NCI-H128 (cell line): ENCODE measurements at regions not wholly inside any gene's neighbourhood (a gene's known extent, or its start where the extent isn't known, plus 50 kb on each side); places are given as distances from the start of the nearest gene placed in this dataset.

Source experiments
- DNase-seq: peaks from one replicate; lab custom pipeline; 2025; ENCODE audit not compliant: unreplicated experiment; lab: John Stamatoyannopoulos, UW

DNA sequence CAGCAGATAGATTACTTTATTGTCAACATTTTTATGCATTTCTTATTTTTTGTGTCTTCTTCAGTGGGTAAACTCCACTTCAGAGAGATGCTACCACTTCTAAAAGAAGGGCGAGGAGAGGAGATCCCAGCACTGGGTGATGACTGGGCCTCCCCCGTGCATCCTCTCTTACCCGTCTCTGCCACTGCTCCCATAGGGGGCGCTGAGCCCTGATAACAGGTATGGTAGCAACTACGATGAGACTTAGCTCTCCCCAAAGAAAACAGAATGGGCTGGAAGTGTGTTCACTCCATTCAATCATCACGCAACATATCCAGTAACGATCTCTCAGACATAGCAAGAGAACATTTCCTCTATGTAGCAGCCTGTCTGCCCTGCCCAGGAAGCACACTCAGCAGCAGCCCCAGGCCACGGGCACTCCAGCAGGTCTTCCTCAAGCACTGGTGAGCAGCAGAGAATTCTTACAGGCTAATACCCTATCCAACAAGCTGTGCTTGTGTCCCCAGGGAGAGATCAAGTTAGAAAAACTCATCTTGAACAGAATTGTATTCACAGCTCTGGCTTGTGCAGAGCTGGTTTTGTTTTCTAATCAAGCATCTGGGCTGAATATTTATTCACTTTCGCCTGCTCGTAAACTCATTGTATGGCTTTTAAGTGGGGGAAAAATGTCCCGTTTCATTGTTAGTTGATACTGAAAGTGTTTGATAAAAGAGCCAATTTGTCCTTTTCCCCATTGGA is 533.1 kb upstream of the CDH4 start:
- peak; percentile 90 for DNase-seq

GRCh38 chr20:60725311-60725906 is 526.7 kb upstream of the CDH4 start:
- no peak for DNase-seq

DNA sequence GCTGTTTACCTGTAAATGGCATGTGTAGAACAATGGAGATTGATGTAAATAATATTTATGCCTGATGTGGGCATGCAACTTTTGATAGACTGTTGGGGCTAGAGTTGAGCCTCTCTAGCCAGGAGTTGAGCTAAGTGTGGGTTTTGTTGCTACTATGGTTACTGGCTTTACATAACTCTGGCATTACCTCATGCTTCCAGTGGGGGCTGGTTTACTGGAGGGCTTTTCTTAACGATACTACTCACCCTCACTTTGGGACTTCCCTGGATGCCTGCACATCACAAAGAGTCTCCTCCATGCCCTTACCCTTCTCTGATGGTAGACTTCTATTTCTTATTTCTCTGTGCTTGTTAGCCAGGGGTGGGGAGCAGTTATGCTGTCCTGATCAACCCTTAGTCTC is 524.6 kb upstream of the CDH4 start:
- no peak for DNase-seq

DNA sequence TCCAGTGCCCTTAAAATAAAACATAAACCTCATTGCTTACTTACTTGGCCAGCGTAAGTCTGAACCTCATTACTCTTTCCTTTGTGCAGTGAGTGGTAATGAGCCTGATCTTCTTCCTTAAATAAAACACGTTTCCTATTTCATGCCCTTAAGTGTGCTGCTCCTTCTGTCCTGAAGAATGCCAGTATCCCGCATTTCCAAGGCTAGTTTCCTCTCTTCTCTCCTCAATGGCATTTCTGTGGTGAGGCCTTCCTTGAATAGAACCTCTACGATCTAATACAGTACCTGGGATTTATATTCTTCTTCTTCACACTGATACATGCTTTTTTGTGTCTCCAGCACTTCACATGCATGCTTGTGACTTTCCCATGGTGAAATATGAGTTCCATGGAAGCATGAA is 523.4 kb upstream of the CDH4 start:
- no peak for DNase-seq

DNA sequence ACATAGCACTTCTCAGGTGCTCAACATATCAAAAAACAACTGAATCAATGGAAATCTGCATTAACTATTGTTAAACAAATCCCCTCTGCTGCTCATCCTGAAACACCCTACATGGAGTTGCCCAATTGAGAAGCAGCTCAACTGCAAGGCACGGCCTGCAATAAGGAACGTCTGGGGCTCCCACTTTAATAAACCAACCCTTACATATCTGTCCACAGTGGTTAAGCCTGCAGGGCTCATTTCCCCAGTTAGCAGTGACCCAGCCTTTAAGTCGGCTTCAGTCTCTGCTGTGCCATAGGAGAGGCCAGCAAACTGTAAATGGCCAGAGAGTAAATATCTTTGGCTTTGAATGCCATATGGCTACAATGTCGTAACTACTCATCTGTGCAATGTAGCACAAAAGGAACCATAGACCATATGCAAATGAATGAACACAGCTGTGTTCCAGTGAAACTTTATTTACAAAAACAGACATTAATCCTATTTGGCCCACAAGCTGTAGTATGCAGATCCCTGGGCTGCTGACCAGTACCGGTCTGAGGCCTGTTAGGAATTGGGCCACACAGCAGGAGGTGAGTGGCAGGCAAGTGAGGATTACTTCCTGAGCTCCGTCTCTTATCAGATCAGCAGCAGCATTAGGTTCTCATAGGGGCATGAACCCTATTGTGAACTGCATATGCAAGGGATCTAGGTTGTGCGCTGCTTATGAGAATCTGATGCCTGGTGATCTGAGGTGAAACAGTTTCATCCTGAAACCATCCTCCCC is 522.7 kb upstream of the CDH4 start:
- DNase-seq = no peak

DNA sequence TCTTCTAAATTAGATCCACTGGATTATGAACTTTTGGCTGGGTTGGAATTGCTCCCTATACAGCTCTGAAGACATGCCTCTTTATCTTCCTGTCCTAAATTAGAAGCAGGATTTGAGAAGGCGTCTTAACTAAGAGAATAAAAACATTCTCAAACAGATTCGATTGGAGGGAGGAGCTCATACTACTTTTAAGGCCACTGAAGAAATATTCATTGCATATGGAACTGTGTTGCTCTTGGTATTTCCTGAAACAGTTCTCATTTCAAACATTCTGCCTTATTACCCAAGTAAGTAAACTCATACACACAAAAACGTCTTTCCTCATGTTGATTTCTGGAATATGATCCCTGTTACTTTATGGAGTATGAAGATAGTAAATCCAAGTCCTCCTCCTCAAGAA is 519.7 kb upstream of the CDH4 start:
- DNase-seq = no peak

- DNase-seq = no peak
These were observed 504.0 kb upstream of the CDH4 start for GRCh38 chr20:60748086-60748485.

GRCh38 chr20:60749804-60750602 is 502.1 kb upstream of the CDH4 start:
- no peak for DNase-seq

DNA sequence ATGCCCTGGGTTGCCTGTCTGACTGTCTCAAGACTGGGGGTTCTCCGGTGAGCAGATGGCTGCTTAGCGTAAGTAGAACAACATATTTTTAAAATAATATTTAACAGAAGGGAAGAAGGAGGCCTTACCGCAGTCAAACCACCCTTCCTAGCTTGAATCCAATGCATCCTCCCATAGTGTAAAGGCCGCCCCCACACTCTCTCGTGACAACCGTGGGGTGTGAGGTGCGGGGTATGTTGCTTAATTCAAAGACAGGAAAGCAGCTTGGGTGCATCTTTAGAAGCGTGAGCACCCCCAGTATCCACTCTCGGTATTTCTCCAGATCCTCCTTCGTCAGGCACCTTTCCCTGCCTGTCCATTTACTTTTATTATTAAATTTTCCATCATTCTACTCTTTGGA is 501.2 kb upstream of the CDH4 start:
- DNase-seq = no peak

DNA sequence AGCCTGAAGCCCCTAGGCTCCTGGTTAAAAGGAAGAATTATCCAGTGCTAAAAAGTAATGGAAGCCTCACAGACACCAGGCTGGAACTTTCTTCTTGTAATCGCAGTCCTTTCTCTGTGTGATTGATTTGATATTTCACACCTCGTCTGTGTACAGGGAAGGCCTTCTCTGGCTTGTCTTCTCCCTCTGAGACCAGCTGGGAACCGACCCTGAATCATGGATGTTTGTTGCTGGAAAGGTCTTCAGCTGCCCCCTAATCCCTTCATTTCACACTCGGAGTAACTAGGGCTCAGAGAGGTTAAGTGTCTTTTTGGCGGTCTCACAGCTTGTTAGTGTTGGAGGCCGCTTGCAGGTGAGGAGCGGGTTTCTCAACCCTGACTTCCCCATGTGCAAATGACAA is 500.2 kb upstream of the CDH4 start:
- no peak for DNase-seq

- DNase-seq = no peak
These were observed 499.2 kb upstream of the CDH4 start for GRCh38 chr20:60752741-60753420.

DNA sequence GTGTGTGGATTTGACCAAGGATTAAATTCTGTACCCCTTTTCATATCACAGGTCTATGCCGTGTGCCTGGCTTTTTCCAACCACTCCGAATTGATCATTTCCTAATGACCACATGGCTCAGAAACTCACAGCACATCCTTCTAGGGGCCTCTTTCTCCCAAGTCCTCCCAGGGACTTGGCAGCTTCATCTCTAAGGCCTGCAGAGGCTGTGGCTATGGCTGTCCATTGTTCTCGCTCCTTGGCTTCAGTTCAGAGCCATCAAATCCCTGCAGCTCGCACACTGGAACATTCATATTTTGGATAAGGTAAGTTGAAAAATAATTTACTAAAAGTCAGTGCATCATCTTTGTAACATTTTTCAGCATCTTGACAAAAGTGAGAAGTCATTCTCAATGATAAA is 497.2 kb upstream of the CDH4 start:
- DNase-seq = no peak

DNA sequence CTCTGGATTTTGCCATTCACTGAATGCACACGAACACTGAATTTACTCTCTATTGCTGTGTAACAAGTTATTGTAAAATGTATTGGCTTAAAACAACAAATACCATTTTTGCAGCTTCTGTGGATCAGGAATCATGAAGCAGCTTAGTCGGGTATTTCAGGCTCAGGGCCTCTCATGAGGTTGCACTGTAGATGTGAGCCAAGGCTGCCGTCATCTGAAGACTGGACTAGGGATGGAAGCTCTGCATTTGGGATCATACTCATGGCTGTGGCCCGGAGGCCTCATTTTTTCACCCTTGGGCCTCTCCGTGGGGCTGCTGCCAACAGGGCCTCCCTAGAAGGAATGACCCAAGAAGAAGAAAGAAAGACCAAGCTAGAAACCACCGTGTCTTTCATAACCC is 492.4 kb upstream of the CDH4 start:
- DNase-seq = no peak

GRCh38 chr20:60760256-60761000 is 491.6 kb upstream of the CDH4 start:
- no peak for DNase-seq

DNA sequence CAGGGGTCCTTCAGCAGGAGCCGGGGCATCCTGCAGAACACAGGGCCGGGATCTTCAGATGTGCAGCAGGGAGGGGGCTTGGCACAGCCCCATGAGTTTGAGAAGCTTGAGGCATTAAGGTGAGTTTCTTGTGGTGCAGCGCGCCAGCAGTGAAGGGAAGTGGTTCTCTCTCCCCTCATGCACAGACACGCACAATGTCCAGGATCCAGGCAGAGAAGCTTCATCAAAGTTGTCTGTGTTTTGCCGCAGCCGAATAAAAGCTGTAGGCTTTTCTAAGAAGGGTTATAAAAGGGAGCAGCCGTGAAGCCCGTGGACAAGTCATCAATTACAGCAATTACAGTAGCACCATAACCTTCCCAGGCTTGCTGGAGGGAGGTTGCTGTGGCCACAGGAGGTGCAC is 491.0 kb upstream of the CDH4 start:
- no peak for DNase-seq

GRCh38 chr20:60762386-60762785 is 489.7 kb upstream of the CDH4 start:
- DNase-seq = no peak

- no peak for DNase-seq
These were observed 487.7 kb upstream of the CDH4 start for GRCh38 chr20:60764328-60764727.

DNA sequence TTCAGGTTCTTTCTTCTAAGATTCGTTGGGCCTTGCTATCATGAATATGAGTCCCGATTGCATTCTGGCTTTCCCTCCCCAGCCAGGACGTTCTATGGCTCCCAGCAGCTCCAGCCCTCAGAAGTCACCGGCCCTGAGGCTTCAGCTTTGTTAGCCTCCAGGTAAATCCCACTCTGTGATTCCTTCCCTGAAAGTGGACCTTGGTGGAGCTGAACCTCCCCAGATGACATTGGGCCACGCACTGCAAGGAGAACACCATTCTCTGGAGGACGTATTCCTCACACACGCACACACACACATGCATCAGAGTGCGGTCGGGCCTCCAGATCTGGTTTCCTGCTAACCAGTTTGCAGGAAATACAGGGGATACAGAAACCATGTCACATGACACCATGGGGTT is 487.3 kb upstream of the CDH4 start:
- no peak for DNase-seq

DNA sequence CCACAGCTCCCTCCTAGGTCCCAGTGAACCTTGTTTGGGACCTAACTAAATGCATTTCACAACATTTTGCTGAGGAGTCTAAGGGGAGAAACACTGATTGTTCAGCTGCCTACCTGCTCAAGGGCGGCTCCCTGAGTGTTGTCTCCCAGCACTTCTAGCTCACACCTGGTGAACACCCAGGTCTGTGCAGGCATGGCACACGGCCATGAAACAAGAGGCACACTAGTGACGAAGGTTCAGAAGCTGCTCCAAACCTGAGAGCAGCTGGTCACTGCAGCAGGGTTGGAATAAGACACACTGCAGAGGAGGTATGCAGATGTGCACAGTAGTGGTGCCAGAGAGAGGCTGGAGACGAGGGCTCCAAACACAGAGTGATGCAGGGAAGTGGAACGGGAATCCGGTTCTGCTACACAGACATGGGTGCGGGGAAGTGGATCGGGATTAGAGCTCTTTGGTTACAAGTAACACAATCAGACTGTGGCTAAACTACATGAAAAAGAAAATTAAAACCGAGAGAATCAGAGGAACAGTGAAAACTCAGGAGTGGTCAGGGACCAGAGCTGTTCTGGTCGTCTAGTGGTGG is 486.1 kb upstream of the CDH4 start:
- no peak for DNase-seq

DNA sequence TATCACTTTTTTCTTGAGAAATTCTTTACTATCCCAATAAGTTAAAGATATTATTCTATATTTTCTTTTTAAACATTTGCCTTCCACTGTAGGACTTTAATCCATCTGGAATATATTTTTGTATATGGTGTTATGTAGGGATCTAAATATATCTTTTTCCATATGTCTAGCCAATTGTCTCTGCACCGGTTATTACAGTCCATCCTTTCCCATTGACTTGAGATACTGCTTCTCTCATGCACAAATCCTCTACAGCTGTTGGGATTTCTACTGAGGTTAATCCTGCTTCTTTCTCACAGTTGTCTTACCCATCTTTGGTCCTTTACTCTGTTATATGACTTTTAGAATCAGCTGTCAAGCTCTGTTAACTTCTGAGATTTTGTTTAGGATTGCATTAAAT is 483.8 kb upstream of the CDH4 start:
- no peak for DNase-seq
